ENCODE measurements at regions not wholly inside any gene's neighbourhood (a gene's known extent, or its start where the extent isn't known, plus 50 kb on each side); places are given as distances from the start of the nearest gene placed in this dataset.

GRCh38 chr22:44429941-44430587 is 68.0 kb downstream of the RTL6 start (continued):
- TF ChIP-seq EP300 (IDR thresholded peaks at IDR 0.05; ENCODE audit: borderline replicate concordance in 1 of 2, low read depth in 1 of 2, low read length in 1 of 2) (no peak), RAD21 (IDR thresholded peaks at IDR 0.05; ENCODE audit: low read length) (no peak), CHD2 (IDR thresholded peaks at IDR 0.05; ENCODE audit: low read length, partially characterized antibody) (no peak), CTCF (IDR thresholded peaks at IDR 0.05) (no peak), EZH2phosphoT487 (IDR thresholded peaks at IDR 0.05; ENCODE audit: borderline replicate concordance, low read depth) (no peak), SMC3 (IDR thresholded peaks at IDR 0.05; ENCODE audit: low read depth, low read length) (no peak), RXRA (IDR thresholded peaks at IDR 0.05; ENCODE audit: borderline replicate concordance, low read depth) (no peak), FOXM1 (IDR thresholded peaks at IDR 0.05; ENCODE audit: low read depth) (no peak)

- Histone ChIP-seq H3K36me3 (replicated peaks in 1 of 2; ENCODE audit: control insufficient read depth in 1 of 2, insufficient read depth in 2 of 2, low read length in 1 of 2) (no peaks in the 10 kb centered on the region), H3K9me3 (no peaks in the 10 kb centered on the region), H3K4me3 (ENCODE audit: low read depth in 2 of 2, low read length in 1 of 2) (no peak overlapping the region), H3K9ac (no peak overlapping the region), H3K4me1 (ENCODE audit: control insufficient read depth in 1 of 2, insufficient read depth in 2 of 2, low read depth in 1 of 2, low read length in 1 of 2) (no peaks in the 10 kb centered on the region), H3K79me2 (ENCODE audit: insufficient read depth) (no peaks in the 10 kb centered on the region), H4K20me1 (ENCODE audit: insufficient read depth) (no peaks in the 10 kb centered on the region), H3K4me2 (no peak overlapping the region), H2AFZ (ENCODE audit: low read depth) (no peak overlapping the region), H3K27ac (ENCODE audit: low read depth in 2 of 2, low read length in 1 of 2) (no peak overlapping the region), H3K27me3 (ENCODE audit: insufficient read depth) (no peaks in the 10 kb centered on the region; the same call in 1 of the 2 replicates), H3F3A (replicated peaks; ENCODE audit: insufficient read depth) (no peaks in the 10 kb centered on the region), H3K9me2 (no peaks in the 10 kb centered on the region)
- DNase-seq, result no peak
- ChIA-PET CTCF (interaction anchor here (1.9 kb wide), 1 partner anchor 436 kb away, joined by 5 read pairs; no protein-coding TSS in a partner anchor), POLR2A (no interaction called here)
- TF ChIP-seq JUND (IDR thresholded peaks at IDR 0.05) (no peak), USF1 (IDR thresholded peaks at IDR 0.05; ENCODE audit: borderline replicate concordance, low read depth) (no peak), RFX5 (IDR thresholded peaks at IDR 0.05; ENCODE audit: low read length) (no peak), EZH2phosphoT487 (IDR thresholded peaks at IDR 0.05; ENCODE audit: borderline replicate concordance, low read depth) (no peak), POLR2AphosphoS5 (IDR thresholded peaks at IDR 0.05; ENCODE audit: low read depth, low read length) (no peak), YY1 (IDR thresholded peaks at IDR 0.05; ENCODE audit: low read depth) (no peak)
- 67% methylated on average over 13 of the region's 13 CpGs for WGBS (ENCODE audit: low lambda C conversion rate)
Measured at GRCh38 chr22:44428941-44429830, 68.8 kb downstream of the RTL6 start.

Data from SK-N-SH (cell line).